ENCODE measurements at regions not wholly inside any gene's neighbourhood (a gene's known extent, or its start where the extent isn't known, plus 50 kb on each side); places are given as distances from the start of the nearest gene placed in this dataset.
A peak's percentile ranks its signal among the peaks of the same experiment; 100 is the strongest.

DNA sequence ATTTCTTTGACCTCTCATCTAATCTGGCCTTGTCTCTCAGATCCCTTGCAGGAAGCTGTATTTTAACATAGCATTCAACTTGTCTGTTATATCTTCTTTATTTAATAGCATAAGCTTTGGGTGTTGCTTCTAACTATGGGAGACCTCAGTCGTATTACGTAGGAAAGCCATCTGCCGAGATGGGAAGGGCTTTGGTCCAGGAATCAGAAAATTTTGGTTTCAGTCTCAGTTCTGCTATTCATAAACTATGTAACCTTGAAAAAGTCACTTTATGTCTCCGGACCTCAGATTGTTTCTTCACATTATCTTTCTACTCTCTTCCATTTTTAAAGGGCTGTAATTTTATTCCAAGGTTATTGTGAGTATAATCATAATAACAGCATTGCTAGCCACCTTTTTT is 297.7 kb downstream of the SATB2 start:
- Histone ChIP-seq H3K4me3 (ENCODE audit: low read length in 2 of 2) (no peak overlapping the region), H3K36me3 (ENCODE audit: insufficient read depth, low read length) (no peaks in the 10 kb centered on the region), H3K27me3 (ENCODE audit: insufficient read depth, low read length) (no peaks in the 10 kb centered on the region), H3K9me3 (ENCODE audit: control insufficient read depth in 1 of 2, low read length in 2 of 2) (no peaks in the 10 kb centered on the region), H3K27ac (ENCODE audit: low read depth, low read length) (no peak overlapping the region), H3K4me1 (ENCODE audit: insufficient read depth, low read length) (no peaks in the 10 kb centered on the region)
- ChIA-PET CTCF (ENCODE audit: partially characterized antibody) (no interaction called here), POLR2A (ENCODE audit: partially characterized antibody) (no interaction called here)
- intact Hi-C loops (cut with micrococcal nuclease) = no loop called here
- no peak overlapping the region for H3K27ac Mint-ChIP-seq
- no peak overlapping the region for H3K4me3 Mint-ChIP-seq
- peaks cover 5 to 23% (median 9%) of the 10 kb centered on the region in 8 donors for H3K9me3 Mint-ChIP-seq
- H3K36me3 Mint-ChIP-seq = no peaks in the 10 kb centered on the region
- DNase-seq = no peak
- H3K27me3 Mint-ChIP-seq = no peaks in the 10 kb centered on the region
- no peaks in the 10 kb centered on the region for H3K4me1 Mint-ChIP-seq

- intact Hi-C loops (cut with micrococcal nuclease) = no loop called here
- Histone ChIP-seq H3K9me3 (ENCODE audit: control insufficient read depth in 1 of 2, low read length in 2 of 2) (no peaks in the 10 kb centered on the region), H3K4me1 (ENCODE audit: insufficient read depth, low read length) (no peaks in the 10 kb centered on the region), H3K4me3 (ENCODE audit: low read length in 2 of 2) (no peak overlapping the region), H3K27me3 (ENCODE audit: insufficient read depth, low read length) (no peaks in the 10 kb centered on the region), H3K36me3 (ENCODE audit: insufficient read depth, low read length) (no peaks in the 10 kb centered on the region), H3K27ac (ENCODE audit: low read depth, low read length) (no peak overlapping the region)
- ChIA-PET CTCF (ENCODE audit: partially characterized antibody) (no interaction called here), POLR2A (ENCODE audit: partially characterized antibody) (no interaction called here)
- Mint-ChIP-seq H3K4me3 (no peak overlapping the region), H3K36me3 (no peaks in the 10 kb centered on the region), H3K27ac (no peak overlapping the region), H3K4me1 (no peaks in the 10 kb centered on the region), H3K9me3 (peaks cover 0 to 1% (median 0%) of the 10 kb centered on the region in 8 donors), H3K27me3 (no peaks in the 10 kb centered on the region)
- no peak for DNase-seq
Measured at GRCh38 chr2:199148076-199148845, 309.5 kb downstream of the SATB2 start.

DNA sequence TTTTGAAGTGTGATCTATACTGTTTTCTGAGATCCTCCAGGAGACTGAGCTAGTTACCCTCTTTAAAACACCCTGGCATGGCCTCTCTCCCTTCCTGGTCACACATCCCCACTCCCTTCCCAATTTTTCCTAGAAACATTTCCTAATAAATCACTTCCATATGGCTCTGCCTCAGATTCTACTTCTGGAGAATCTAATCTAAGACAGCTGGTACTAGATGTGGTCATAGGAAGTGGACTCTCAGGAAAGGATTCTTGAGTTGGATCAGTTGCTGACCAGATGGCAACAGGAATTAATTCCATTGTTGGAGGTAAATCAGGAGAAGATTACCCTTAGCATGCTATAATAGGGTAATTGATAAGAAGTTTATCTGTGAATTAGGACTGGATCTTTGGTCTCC is 310.5 kb downstream of the SATB2 start:
- ChIA-PET CTCF (ENCODE audit: partially characterized antibody) (no interaction called here), POLR2A (ENCODE audit: partially characterized antibody) (no interaction called here)
- intact Hi-C loops (cut with micrococcal nuclease) = no loop called here

GRCh38 chr2:199144546-199144945 is 313.2 kb downstream of the SATB2 start:
- Histone ChIP-seq H3K27me3 (ENCODE audit: insufficient read depth, low read length) (no peaks in the 10 kb centered on the region), H3K4me1 (ENCODE audit: insufficient read depth, low read length) (no peaks in the 10 kb centered on the region), H3K4me3 (ENCODE audit: low read length in 2 of 2) (no peak overlapping the region), H3K36me3 (ENCODE audit: insufficient read depth, low read length) (no peaks in the 10 kb centered on the region), H3K27ac (ENCODE audit: low read depth, low read length) (no peak overlapping the region), H3K9me3 (ENCODE audit: control insufficient read depth in 1 of 2, low read length in 2 of 2) (no peaks in the 10 kb centered on the region)
- Mint-ChIP-seq H3K27me3 (no peaks in the 10 kb centered on the region), H3K27ac (no peak overlapping the region), H3K9me3 (peaks cover 0 to 7% (median 1%) of the 10 kb centered on the region in 8 donors), H3K4me3 (no peak overlapping the region), H3K4me1 (no peaks in the 10 kb centered on the region), H3K36me3 (no peaks in the 10 kb centered on the region)
- ChIA-PET POLR2A (ENCODE audit: partially characterized antibody) (no interaction called here), CTCF (ENCODE audit: partially characterized antibody) (no interaction called here)
- no peak for DNase-seq
- intact Hi-C loops (cut with micrococcal nuclease) = no loop called here

More for the DNA sequence above, 310.5 kb downstream of the SATB2 start:
- H3K4me3 ChIP-seq (ENCODE audit: low read length in 2 of 2) = no peak overlapping the region
- no peak for DNase-seq
- Mint-ChIP-seq H3K9me3 (peaks cover 0 to 3% (median under 1%) of the 10 kb centered on the region in 8 donors), H3K4me3 (no peak overlapping the region), H3K36me3 (no peaks in the 10 kb centered on the region), H3K27ac (no peak overlapping the region), H3K4me1 (no peaks in the 10 kb centered on the region), H3K27me3 (no peaks in the 10 kb centered on the region)
- H3K27ac ChIP-seq (ENCODE audit: low read depth, low read length) = no peak overlapping the region
- no peaks in the 10 kb centered on the region for H3K9me3 ChIP-seq (ENCODE audit: control insufficient read depth in 1 of 2, low read length in 2 of 2)
- no peaks in the 10 kb centered on the region for H3K27me3 ChIP-seq (ENCODE audit: insufficient read depth, low read length)
- H3K36me3 ChIP-seq (ENCODE audit: insufficient read depth, low read length) = no peaks in the 10 kb centered on the region
- no peaks in the 10 kb centered on the region for H3K4me1 ChIP-seq (ENCODE audit: insufficient read depth, low read length)

GRCh38 chr2:199144036-199144435 is 313.7 kb downstream of the SATB2 start:
- no peaks in the 10 kb centered on the region for H3K27me3 Mint-ChIP-seq
- H3K36me3 Mint-ChIP-seq = no peaks in the 10 kb centered on the region
- ChIA-PET POLR2A (ENCODE audit: partially characterized antibody) (no interaction called here), CTCF (ENCODE audit: partially characterized antibody) (no interaction called here)
- H3K9me3 Mint-ChIP-seq = peaks cover 0 to 7% (median 1%) of the 10 kb centered on the region in 8 donors
- Histone ChIP-seq H3K4me1 (ENCODE audit: insufficient read depth, low read length) (no peaks in the 10 kb centered on the region), H3K27ac (ENCODE audit: low read depth, low read length) (no peak overlapping the region), H3K27me3 (ENCODE audit: insufficient read depth, low read length) (no peaks in the 10 kb centered on the region), H3K9me3 (ENCODE audit: control insufficient read depth in 1 of 2, low read length in 2 of 2) (no peaks in the 10 kb centered on the region), H3K36me3 (ENCODE audit: insufficient read depth, low read length) (no peaks in the 10 kb centered on the region), H3K4me3 (ENCODE audit: low read length in 2 of 2) (no peak overlapping the region)
- H3K4me1 Mint-ChIP-seq = no peaks in the 10 kb centered on the region
- H3K4me3 Mint-ChIP-seq = no peak overlapping the region
- no peak for DNase-seq
- no peak overlapping the region for H3K27ac Mint-ChIP-seq
- intact Hi-C loops (cut with micrococcal nuclease) = no loop called here

DNA sequence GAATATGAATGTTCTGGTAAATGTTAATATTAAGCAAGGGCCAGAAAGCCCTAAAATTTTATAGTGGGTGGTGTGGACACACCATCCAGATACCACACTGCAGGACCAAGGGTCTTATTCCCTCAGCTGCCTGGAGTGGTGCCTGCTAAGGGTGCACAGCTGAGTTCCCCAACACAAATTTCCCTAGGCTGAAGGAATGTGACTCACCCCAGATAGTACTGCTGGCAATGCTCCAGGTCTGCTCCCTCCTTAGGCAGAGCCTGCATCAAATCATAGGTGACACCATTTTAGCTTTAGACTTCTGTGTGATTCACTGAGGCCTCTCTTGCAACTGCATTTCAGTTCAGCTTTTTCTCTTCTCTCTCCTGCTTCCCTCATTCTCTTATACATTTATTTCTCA is 321.1 kb downstream of the SATB2 start:
- H3K4me1 ChIP-seq (ENCODE audit: insufficient read depth, low read length) = no peaks in the 10 kb centered on the region
- H3K27ac ChIP-seq (ENCODE audit: low read depth, low read length) = no peak overlapping the region
- no peaks in the 10 kb centered on the region for H3K4me1 Mint-ChIP-seq
- peaks cover 0 to 8% (median 3%) of the 10 kb centered on the region in 8 donors for H3K9me3 Mint-ChIP-seq
- intact Hi-C loops (cut with micrococcal nuclease) = no loop called here
- H3K36me3 Mint-ChIP-seq = no peaks in the 10 kb centered on the region
- no peak overlapping the region for H3K4me3 ChIP-seq (ENCODE audit: low read length in 2 of 2)
- POLR2A ChIA-PET (ENCODE audit: partially characterized antibody) = no interaction called here
- H3K27ac Mint-ChIP-seq = peak overlapping the region in 1 of 7 donors; percentile 38
- H3K4me3 Mint-ChIP-seq = no peak overlapping the region
- CTCF ChIA-PET (ENCODE audit: partially characterized antibody) = no interaction called here
- H3K36me3 ChIP-seq (ENCODE audit: insufficient read depth, low read length) = no peaks in the 10 kb centered on the region
- DNase-seq = no peak
- no peaks in the 10 kb centered on the region for H3K9me3 ChIP-seq (ENCODE audit: control insufficient read depth in 1 of 2, low read length in 2 of 2)
- H3K27me3 Mint-ChIP-seq = no peaks in the 10 kb centered on the region
- no peaks in the 10 kb centered on the region for H3K27me3 ChIP-seq (ENCODE audit: insufficient read depth, low read length)

GRCh38 chr2:199136242-199136641 is 321.5 kb downstream of the SATB2 start:
- Histone ChIP-seq H3K4me1 (ENCODE audit: insufficient read depth, low read length) (no peaks in the 10 kb centered on the region), H3K9me3 (ENCODE audit: control insufficient read depth in 1 of 2, low read length in 2 of 2) (no peaks in the 10 kb centered on the region), H3K36me3 (ENCODE audit: insufficient read depth, low read length) (no peaks in the 10 kb centered on the region), H3K27me3 (ENCODE audit: insufficient read depth, low read length) (no peaks in the 10 kb centered on the region), H3K27ac (ENCODE audit: low read depth, low read length) (no peak overlapping the region), H3K4me3 (ENCODE audit: low read length in 2 of 2) (no peak overlapping the region)
- intact Hi-C loops (cut with micrococcal nuclease) = no loop called here
- POLR2A ChIA-PET (ENCODE audit: partially characterized antibody) = no interaction called here
- DNase-seq = no peak
- H3K4me1 Mint-ChIP-seq = no peaks in the 10 kb centered on the region
- no peaks in the 10 kb centered on the region for H3K36me3 Mint-ChIP-seq
- no peak overlapping the region for H3K4me3 Mint-ChIP-seq
- no peak overlapping the region for H3K27ac Mint-ChIP-seq
- no peaks in the 10 kb centered on the region for H3K27me3 Mint-ChIP-seq
- peaks cover 0 to 5% (median 3%) of the 10 kb centered on the region in 8 donors for H3K9me3 Mint-ChIP-seq
- CTCF ChIA-PET (ENCODE audit: partially characterized antibody) = no interaction called here

- ChIA-PET CTCF (ENCODE audit: partially characterized antibody) (no interaction called here), POLR2A (ENCODE audit: partially characterized antibody) (no interaction called here)
- no peak overlapping the region for H3K27ac ChIP-seq (ENCODE audit: low read depth, low read length)
- no peak overlapping the region for H3K4me3 ChIP-seq (ENCODE audit: low read length in 2 of 2)
- Mint-ChIP-seq H3K36me3 (no peaks in the 10 kb centered on the region), H3K27me3 (no peaks in the 10 kb centered on the region), H3K4me1 (no peaks in the 10 kb centered on the region), H3K9me3 (peaks cover 0 to 3% (median 0%) of the 10 kb centered on the region in 8 donors), H3K4me3 (no peak overlapping the region), H3K27ac (no peak overlapping the region)
- DNase-seq = no peak
- no peaks in the 10 kb centered on the region for H3K27me3 ChIP-seq (ENCODE audit: insufficient read depth, low read length)
- intact Hi-C loops (cut with micrococcal nuclease) = no loop called here
- no peaks in the 10 kb centered on the region for H3K4me1 ChIP-seq (ENCODE audit: insufficient read depth, low read length)
- H3K36me3 ChIP-seq (ENCODE audit: insufficient read depth, low read length) = no peaks in the 10 kb centered on the region
- no peaks in the 10 kb centered on the region for H3K9me3 ChIP-seq (ENCODE audit: control insufficient read depth in 1 of 2, low read length in 2 of 2)
Measured at GRCh38 chr2:199131876-199132275, 325.9 kb downstream of the SATB2 start.

Data from CD4-positive, alpha-beta memory T cell (primary cell).